Kidney (tissue), 13 donors: ENCODE measurements at regions not wholly inside any gene's neighbourhood (a gene's known extent, or its start where the extent isn't known, plus 50 kb on each side); places are given as distances from the start of the nearest gene placed in this dataset.

Source experiments
- DNase-seq, 5 donors: peaks; one replicate each; pipeline ENCODE4 v3.0.0-alpha.2; 2013 to 2020
- FAIRE-seq: peaks from 2 replicates; lab custom pipeline; 2012; peaks lifted over from hg19 to GRCh38; lab: Jason Lieb, UNC
- H3K27ac ChIP-seq, 2 donors: one replicate each; pipeline ENCODE4 v1.7.0; 2013; ENCODE audit warnings: low read depth in 2 of 2, low read length in 2 of 2, inconsistent platforms in 1 of 2
- H3K27me3 ChIP-seq: one replicate; pipeline ENCODE4 v1.7.1; 2013; ENCODE audit warnings: low read length, inconsistent platforms; ENCODE audit not compliant: control insufficient read depth, insufficient read depth
- H3K36me3 ChIP-seq, 3 donors: one replicate each; pipeline versions ENCODE4 v1.7.0 to v1.7.1; 2013; ENCODE audit warnings: low read length in 3 of 3, control low read depth in 1 of 3, inconsistent platforms in 1 of 3; ENCODE audit not compliant: insufficient read depth in 3 of 3, control insufficient read depth in 2 of 3
- H3K4me1 ChIP-seq, 3 donors: one replicate each; pipeline versions ENCODE4 v1.7.0 to v1.7.1; 2013; ENCODE audit warnings: low read length in 3 of 3, inconsistent platforms in 1 of 3, low read depth in 1 of 3; ENCODE audit not compliant: control insufficient read depth in 2 of 3, insufficient read depth in 2 of 3
- H3K4me3 ChIP-seq, 3 donors: one replicate each; pipeline versions ENCODE4 v1.7.0 to v1.8.1; 2013; ENCODE audit warnings: low read length in 3 of 3, control low read depth in 1 of 3, inconsistent platforms in 1 of 3
- H3K9ac ChIP-seq, 3 donors: one replicate each; pipeline versions ENCODE4 v1.7.0 to v1.7.1; 2013; ENCODE audit warnings: low read length in 3 of 3, control low read depth in 1 of 3, inconsistent platforms in 1 of 3
- H3K9me3 ChIP-seq, 3 donors: one replicate each; pipeline versions ENCODE4 v1.7.0 to v1.7.1; 2013; ENCODE audit warnings: low read length in 3 of 3, control low read depth in 1 of 3, inconsistent platforms in 1 of 3; ENCODE audit not compliant: control insufficient read depth in 2 of 3, insufficient read depth in 1 of 3
- CTCF ChIP-seq: IDR thresholded peaks from 3 replicates; pipeline ENCODE4 v1.5.1; 2012; ENCODE audit warnings: mild to moderate bottlenecking, moderate library complexity, borderline replicate concordance; ENCODE audit not compliant: insufficient read depth; ENCODE audit errors: extremely low read depth
- intact Hi-C: fragments of 100-400 bp; cut with DNase I; formaldehyde crosslinking; loops from one replicate; pipeline ENCODE4 v1.11.1; 2022
- donor health status: control.
- donor health status: control.
- donor health status: control.
- donor health status: control.
- donor health status: control.
- donor health status: DM: yes; HTN: yes; CAD: no.
- donor health status: Normal renal cell carcinoma (clear cell type).

- H3K4me3 ChIP-seq: no peak overlapping the region
- H3K36me3 ChIP-seq: no peaks in the 10 kb centered on the region
- no peak for FAIRE-seq
- no peaks in the 10 kb centered on the region for H3K27me3 ChIP-seq
- H3K9ac ChIP-seq: no peak overlapping the region
- TF ChIP-seq CTCF: no peak
- no peak for DNase-seq
- no peaks in the 10 kb centered on the region for H3K9me3 ChIP-seq
- no peaks in the 10 kb centered on the region for H3K4me1 ChIP-seq
- H3K27ac ChIP-seq: no peak overlapping the region
- intact Hi-C loops: no loop called here
Measured at GRCh38 chr6:95448208-95448607, 129.1 kb upstream of the MANEA start.

- TF ChIP-seq CTCF: no peak
- intact Hi-C loops: no loop called here
- no peaks in the 10 kb centered on the region for H3K27me3 ChIP-seq
- no peak overlapping the region for H3K27ac ChIP-seq
- no peak overlapping the region for H3K4me3 ChIP-seq
- no peak for FAIRE-seq
- H3K4me1 ChIP-seq: no peaks in the 10 kb centered on the region
- H3K9ac ChIP-seq: no peak overlapping the region
- H3K9me3 ChIP-seq: no peaks in the 10 kb centered on the region
- no peak for DNase-seq
- no peaks in the 10 kb centered on the region for H3K36me3 ChIP-seq
Measured at GRCh38 chr6:95469511-95469910, 107.8 kb upstream of the MANEA start.

- no peaks in the 10 kb centered on the region for H3K4me1 ChIP-seq
- DNase-seq (no peak), FAIRE-seq (peak; percentile 93)
- no peak overlapping the region for H3K27ac ChIP-seq
- intact Hi-C loops: no loop called here
- H3K27me3 ChIP-seq: no peaks in the 10 kb centered on the region
- no peak overlapping the region for H3K9ac ChIP-seq
- H3K4me3 ChIP-seq: no peak overlapping the region
- no peaks in the 10 kb centered on the region for H3K9me3 ChIP-seq
- TF ChIP-seq CTCF: no peak
- no peaks in the 10 kb centered on the region for H3K36me3 ChIP-seq
Measured at GRCh38 chr6:95478941-95479340, 98.4 kb upstream of the MANEA start.

- Histone ChIP-seq H3K4me3 (no peak overlapping the region), H3K9me3 (no peaks in the 10 kb centered on the region), H3K4me1 (no peaks in the 10 kb centered on the region), H3K36me3 (no peaks in the 10 kb centered on the region), H3K27ac (no peak overlapping the region), H3K27me3 (no peaks in the 10 kb centered on the region), H3K9ac (no peak overlapping the region)
- no peak for DNase-seq
- intact Hi-C loops: no loop called here
- no peak for TF ChIP-seq CTCF
- no peak for FAIRE-seq
Measured at GRCh38 chr6:95487817-95488216, 89.5 kb upstream of the MANEA start.
